GM18502 (cell line): ENCODE measurements at regions not wholly inside any gene's neighbourhood (a gene's known extent, or its start where the extent isn't known, plus 50 kb on each side); places are given as distances from the start of the nearest gene placed in this dataset.

Experiments used
- ATAC-seq: cut with Tn5 transposase; IDR thresholded peaks from one replicate; pipeline ENCODE4 v1.9.1; 2021; ENCODE audit warnings: mild to moderate bottlenecking; ENCODE audit not compliant: unreplicated experiment, poor library complexity

- ATAC-seq = no peak
Measured at GRCh38 chr5:165863239-165863638, 2357.8 kb downstream of the MAT2B start.

- ATAC-seq = no peak
Measured at GRCh38 chr5:165871291-165871690, 2365.9 kb downstream of the MAT2B start.

- no peak for ATAC-seq
Measured at GRCh38 chr5:165874851-165875250, 2369.4 kb downstream of the MAT2B start.

- no peak for ATAC-seq
Measured at GRCh38 chr5:165876538-165876937, 2371.1 kb downstream of the MAT2B start.

- ATAC-seq = no peak
Measured at GRCh38 chr5:165877475-165877874, 2372.1 kb downstream of the MAT2B start.

- ATAC-seq = no peak
Measured at GRCh38 chr5:165881259-165881658, 2375.8 kb downstream of the MAT2B start.

GRCh38 chr5:165882099-165882498, 2376.7 kb downstream of the MAT2B start:
- no peak for ATAC-seq

- ATAC-seq = no peak
Measured at GRCh38 chr5:165885623-165886350, 2380.4 kb downstream of the MAT2B start.

- ATAC-seq = no peak
Measured at GRCh38 chr5:165887147-165887546, 2381.7 kb downstream of the MAT2B start.

GRCh38 chr5:165892383-165892782, 2387.0 kb downstream of the MAT2B start:
- ATAC-seq = no peak

- no peak for ATAC-seq
Measured at GRCh38 chr5:165894916-165895315, 2389.5 kb downstream of the MAT2B start.

- ATAC-seq = no peak
Measured at GRCh38 chr5:165903835-165904234, 2387.6 kb upstream of the WWC1 start.

GRCh38 chr5:165906871-165907270, 2384.6 kb upstream of the WWC1 start:
- no peak for ATAC-seq

GRCh38 chr5:165913059-165913458, 2378.4 kb upstream of the WWC1 start:
- no peak for ATAC-seq

GRCh38 chr5:165914456-165914855, 2377.0 kb upstream of the WWC1 start:
- no peak for ATAC-seq

GRCh38 chr5:165919196-165919595, 2372.2 kb upstream of the WWC1 start:
- no peak for ATAC-seq

GRCh38 chr5:165920655-165921054, 2370.8 kb upstream of the WWC1 start:
- ATAC-seq = no peak

- ATAC-seq = no peak
Measured at GRCh38 chr5:165928971-165929370, 2362.5 kb upstream of the WWC1 start.

GRCh38 chr5:165940541-165940940, 2350.9 kb upstream of the WWC1 start:
- no peak for ATAC-seq

GRCh38 chr5:165956854-165957253, 2334.6 kb upstream of the WWC1 start:
- no peak for ATAC-seq

- ATAC-seq = no peak
Measured at GRCh38 chr5:165981671-165982070, 2309.8 kb upstream of the WWC1 start.

- no peak for ATAC-seq
Measured at GRCh38 chr5:165996201-165996875, 2295.1 kb upstream of the WWC1 start.
